Neutrophil (primary cell): ENCODE measurements at regions not wholly inside any gene's neighbourhood (a gene's known extent, or its start where the extent isn't known, plus 50 kb on each side); places are given as distances from the start of the nearest gene placed in this dataset.
"Not testable (repeated sequence)": the region's sequence is repeated elsewhere in the genome, so short reads cannot be mapped to it uniquely, and the experiment has no call there.

Source experiments
- H3K27ac ChIP-seq: fragments of 200-600 bp; sonication (generic); 2 replicates; pipeline ENCODE4 v1.5.1; 2016; ENCODE audit warnings: mild to moderate bottlenecking, moderate library complexity
- H3K27me3 ChIP-seq: fragments of 200-600 bp; sonication (generic); 2 replicates; pipeline ENCODE4 v1.6.0; 2016; ENCODE audit warnings: mild to moderate bottlenecking
- H3K36me3 ChIP-seq: fragments of 200-600 bp; sonication (generic); 2 replicates; pipeline ENCODE4 v1.5.1; 2017
- H3K4me1 ChIP-seq, 2 experiments: fragments of 200-600 bp in 1 of 2; sonication (generic) in 1 of 2; 1 replicate in 1 of 2; 2 replicates in 1 of 2; pipeline versions ENCODE4 v1.5.1 to v1.6.1; 2013 to 2016; ENCODE audit warnings: low read depth in 1 of 2, low read length in 1 of 2, mild to moderate bottlenecking in 1 of 2, moderate library complexity in 1 of 2; ENCODE audit not compliant: control insufficient read depth in 1 of 2, insufficient read depth in 1 of 2
- H3K4me3 ChIP-seq, 2 experiments: fragments of 200-600 bp in 1 of 2; sonication (generic) in 1 of 2; 1 replicate in 1 of 2; 2 replicates in 1 of 2; pipeline ENCODE4 v1.5.1; 2013 to 2016; ENCODE audit warnings: low read depth in 1 of 2, low read length in 1 of 2, mild to moderate bottlenecking in 1 of 2, moderate library complexity in 1 of 2
- H3K9me3 ChIP-seq: fragments of 200-600 bp; sonication (generic); 2 replicates; pipeline ENCODE4 v1.5.1; 2016
- CTCF ChIP-seq: fragments of 200-600 bp; sonication (generic); IDR thresholded peaks from 2 replicates; pipeline ENCODE4 v1.5.1; 2016; ENCODE audit warnings: antibody characterized with exemption

GRCh38 chr21:38112219-38112789 lies 144.5 kb upstream of the KCNJ15 start:
- H3K27me3 ChIP-seq, result peaks cover 25% of the 10 kb centered on the region
- no peaks in the 10 kb centered on the region for H3K9me3 ChIP-seq
- no peak overlapping the region for H3K27ac ChIP-seq
- TF ChIP-seq CTCF, result no peak
- H3K4me1 ChIP-seq, result no peaks in the 10 kb centered on the region
- H3K36me3 ChIP-seq, result no peaks in the 10 kb centered on the region
- H3K4me3 ChIP-seq, result no peak overlapping the region

- no peaks in the 10 kb centered on the region for H3K36me3 ChIP-seq
- TF ChIP-seq CTCF, result no peak
- no peaks in the 10 kb centered on the region for H3K4me1 ChIP-seq
- no peak overlapping the region for H3K4me3 ChIP-seq
- peaks cover 39% of the 10 kb centered on the region for H3K27me3 ChIP-seq
- no peaks in the 10 kb centered on the region for H3K9me3 ChIP-seq
- H3K27ac ChIP-seq, result no peak overlapping the region
Measured at GRCh38 chr21:38114717-38115333, 142.0 kb upstream of the KCNJ15 start.

GRCh38 chr21:38115870-38116269 lies 140.9 kb upstream of the KCNJ15 start:
- Histone ChIP-seq H3K36me3 (no peaks in the 10 kb centered on the region), H3K27me3 (peaks cover 39% of the 10 kb centered on the region), H3K9me3 (no peaks in the 10 kb centered on the region), H3K4me1 (no peaks in the 10 kb centered on the region), H3K27ac (no peak overlapping the region), H3K4me3 (no peak overlapping the region)
- TF ChIP-seq CTCF, result no peak

GRCh38 chr21:38119793-38120192 lies 137.0 kb upstream of the KCNJ15 start:
- Histone ChIP-seq H3K27me3 (peaks cover 29% of the 10 kb centered on the region), H3K9me3 (no peaks in the 10 kb centered on the region), H3K4me3 (no peak overlapping the region), H3K36me3 (no peaks in the 10 kb centered on the region), H3K27ac (no peak overlapping the region), H3K4me1 (no peaks in the 10 kb centered on the region)
- no peak for TF ChIP-seq CTCF

GRCh38 chr21:38120679-38120983 lies 136.2 kb upstream of the KCNJ15 start:
- not testable (repeated sequence) for H3K36me3 ChIP-seq

GRCh38 chr21:38120984-38121855 lies 135.6 kb upstream of the KCNJ15 start:
- no peak for TF ChIP-seq CTCF
- H3K27me3 ChIP-seq, result peaks cover 36% of the 10 kb centered on the region
- no peaks in the 10 kb centered on the region for H3K36me3 ChIP-seq
- H3K27ac ChIP-seq, result no peak overlapping the region
- no peaks in the 10 kb centered on the region for H3K9me3 ChIP-seq
- no peak overlapping the region for H3K4me3 ChIP-seq
- H3K4me1 ChIP-seq, result no peaks in the 10 kb centered on the region

More at GRCh38 chr21:38120679-38120983, 136.2 kb upstream of the KCNJ15 start:
- not testable (repeated sequence) for H3K27ac ChIP-seq, H3K4me1 ChIP-seq, H3K9me3 ChIP-seq, H3K4me3 ChIP-seq
- H3K27me3 ChIP-seq, result peaks cover 30% of the 10 kb centered on the region
